ENCODE measurements at regions not wholly inside any gene's neighbourhood (a gene's known extent, or its start where the extent isn't known, plus 50 kb on each side); places are given as distances from the start of the nearest gene placed in this dataset.

- H3K27me3 Mint-ChIP-seq (ENCODE audit: unreplicated experiment) = no peaks in the 10 kb centered on the region
- H3K4me3 Mint-ChIP-seq (ENCODE audit: unreplicated experiment) = no peak overlapping the region
- H3K9me3 Mint-ChIP-seq (ENCODE audit: unreplicated experiment) = no peaks in the 10 kb centered on the region
- no peaks in the 10 kb centered on the region for H3K4me1 Mint-ChIP-seq (ENCODE audit: unreplicated experiment)
- no peak overlapping the region for H3K27ac Mint-ChIP-seq (ENCODE audit: unreplicated experiment)
- H3K36me3 Mint-ChIP-seq (ENCODE audit: low read depth, unreplicated experiment) = no peaks in the 10 kb centered on the region
- DNase-seq (ENCODE audit: low spot score) = no peak
- TF ChIP-seq CTCF (IDR thresholded peaks at IDR 0.05; ENCODE audit: unreplicated experiment) = no peak
Measured at GRCh38 chr11:91854780-91855179, 369.8 kb upstream of the FAT3 start.

GRCh38 chr11:91854171-91854570 is 370.4 kb upstream of the FAT3 start:
- Mint-ChIP-seq H3K36me3 (ENCODE audit: low read depth, unreplicated experiment) (no peaks in the 10 kb centered on the region), H3K27me3 (ENCODE audit: unreplicated experiment) (no peaks in the 10 kb centered on the region), H3K27ac (ENCODE audit: unreplicated experiment) (no peak overlapping the region)

GRCh38 chr11:91851908-91852307 is 372.7 kb upstream of the FAT3 start:
- Mint-ChIP-seq H3K9me3 (ENCODE audit: unreplicated experiment) (no peaks in the 10 kb centered on the region), H3K4me3 (ENCODE audit: unreplicated experiment) (no peak overlapping the region), H3K27ac (ENCODE audit: unreplicated experiment) (no peak overlapping the region), H3K4me1 (ENCODE audit: unreplicated experiment) (no peaks in the 10 kb centered on the region), H3K36me3 (ENCODE audit: low read depth, unreplicated experiment) (no peaks in the 10 kb centered on the region), H3K27me3 (ENCODE audit: unreplicated experiment) (no peaks in the 10 kb centered on the region)
- DNase-seq (ENCODE audit: low spot score) = no peak
- TF ChIP-seq CTCF (IDR thresholded peaks at IDR 0.05; ENCODE audit: unreplicated experiment) = no peak

More at GRCh38 chr11:91854171-91854570, 370.4 kb upstream of the FAT3 start:
- no peaks in the 10 kb centered on the region for H3K4me1 Mint-ChIP-seq (ENCODE audit: unreplicated experiment)
- no peaks in the 10 kb centered on the region for H3K9me3 Mint-ChIP-seq (ENCODE audit: unreplicated experiment)
- TF ChIP-seq CTCF (IDR thresholded peaks at IDR 0.05; ENCODE audit: unreplicated experiment) = no peak
- H3K4me3 Mint-ChIP-seq (ENCODE audit: unreplicated experiment) = no peak overlapping the region
- no peak for DNase-seq (ENCODE audit: low spot score)

GRCh38 chr11:91850533-91851275 is 373.9 kb upstream of the FAT3 start:
- Mint-ChIP-seq H3K27me3 (ENCODE audit: unreplicated experiment) (no peaks in the 10 kb centered on the region), H3K9me3 (ENCODE audit: unreplicated experiment) (no peaks in the 10 kb centered on the region), H3K36me3 (ENCODE audit: low read depth, unreplicated experiment) (no peaks in the 10 kb centered on the region), H3K4me3 (ENCODE audit: unreplicated experiment) (no peak overlapping the region), H3K4me1 (ENCODE audit: unreplicated experiment) (no peaks in the 10 kb centered on the region), H3K27ac (ENCODE audit: unreplicated experiment) (no peak overlapping the region)
- no peak for TF ChIP-seq CTCF (IDR thresholded peaks at IDR 0.05; ENCODE audit: unreplicated experiment)
- no peak for DNase-seq (ENCODE audit: low spot score)

- Mint-ChIP-seq H3K4me1 (ENCODE audit: unreplicated experiment) (no peaks in the 10 kb centered on the region), H3K27me3 (ENCODE audit: unreplicated experiment) (no peaks in the 10 kb centered on the region), H3K36me3 (ENCODE audit: low read depth, unreplicated experiment) (no peaks in the 10 kb centered on the region), H3K4me3 (ENCODE audit: unreplicated experiment) (no peak overlapping the region), H3K27ac (ENCODE audit: unreplicated experiment) (no peak overlapping the region), H3K9me3 (ENCODE audit: unreplicated experiment) (no peaks in the 10 kb centered on the region)
- DNase-seq (ENCODE audit: low spot score) = no peak
- no peak for TF ChIP-seq CTCF (IDR thresholded peaks at IDR 0.05; ENCODE audit: unreplicated experiment)
Measured at GRCh38 chr11:91850021-91850420, 374.6 kb upstream of the FAT3 start.
